Iris pigment epithelial cell (primary cell): ENCODE measurements at regions not wholly inside any gene's neighbourhood (a gene's known extent, or its start where the extent isn't known, plus 50 kb on each side); places are given as distances from the start of the nearest gene placed in this dataset.
"Not testable (repeated sequence)": the region's sequence is repeated elsewhere in the genome, so short reads cannot be mapped to it uniquely, and the experiment has no call there.

Source experiments
- DNase-seq: peaks from one replicate; pipeline ENCODE4 v3.0.0-alpha.2; 2011; ENCODE audit warnings: low read depth

DNA sequence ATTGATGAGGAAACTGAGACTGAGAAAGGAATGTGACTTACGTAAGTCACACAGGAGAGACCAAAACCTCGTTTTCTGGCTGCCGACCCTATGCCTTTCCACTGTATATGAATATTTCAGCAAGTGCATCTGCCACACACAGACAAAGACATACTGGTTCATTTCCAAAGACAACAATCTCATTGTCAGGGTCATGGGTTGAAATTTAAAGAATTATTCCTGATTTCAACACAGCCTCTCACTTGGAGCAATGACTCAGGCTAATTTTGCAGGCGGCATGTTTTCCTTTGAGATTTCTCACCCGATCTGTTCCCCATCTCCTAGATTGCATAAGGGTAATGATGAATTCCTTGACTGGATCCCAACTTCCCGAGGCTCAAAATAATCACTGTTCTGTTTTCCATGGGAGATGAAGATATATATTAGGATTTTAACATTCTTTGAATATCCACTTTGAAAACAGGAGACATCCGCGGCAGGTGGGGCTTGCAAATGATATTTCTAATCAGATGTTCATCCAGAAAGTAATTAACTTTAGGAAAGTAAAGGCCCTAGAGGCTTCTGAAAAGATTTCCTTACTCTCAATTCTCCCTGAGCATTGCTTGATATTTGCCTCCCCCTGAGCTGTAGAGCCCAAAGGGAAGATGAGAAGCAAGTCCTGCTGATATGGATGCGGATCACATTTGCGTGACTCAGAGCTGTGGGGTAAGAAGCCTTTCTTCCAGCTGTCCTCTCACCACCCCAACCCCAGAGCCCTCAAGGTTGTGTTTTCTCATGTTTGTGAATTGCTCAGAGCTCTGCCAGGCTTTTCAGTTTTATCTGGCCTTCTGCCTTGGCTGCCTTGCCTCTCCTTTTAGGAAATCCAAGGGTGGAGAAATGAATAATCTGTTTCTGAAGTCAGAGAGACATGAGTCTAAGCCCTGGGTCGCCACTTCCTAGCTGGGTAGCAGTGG, 361.1 kb upstream of the BOD1L1 start:
- peak; percentile 99 for DNase-seq

- DNase-seq: no peak
These were observed 362.0 kb upstream of the BOD1L1 start for GRCh38 chr4:13989501-13989900.

- peak; percentile 75 for DNase-seq
These were observed 363.4 kb upstream of the BOD1L1 start for GRCh38 chr4:13990596-13991589.

GRCh38 chr4:13992041-13992440, 364.5 kb upstream of the BOD1L1 start:
- no peak for DNase-seq

- peak; percentile 31 for DNase-seq
These were observed 365.5 kb upstream of the BOD1L1 start for GRCh38 chr4:13992975-13993520.

DNA sequence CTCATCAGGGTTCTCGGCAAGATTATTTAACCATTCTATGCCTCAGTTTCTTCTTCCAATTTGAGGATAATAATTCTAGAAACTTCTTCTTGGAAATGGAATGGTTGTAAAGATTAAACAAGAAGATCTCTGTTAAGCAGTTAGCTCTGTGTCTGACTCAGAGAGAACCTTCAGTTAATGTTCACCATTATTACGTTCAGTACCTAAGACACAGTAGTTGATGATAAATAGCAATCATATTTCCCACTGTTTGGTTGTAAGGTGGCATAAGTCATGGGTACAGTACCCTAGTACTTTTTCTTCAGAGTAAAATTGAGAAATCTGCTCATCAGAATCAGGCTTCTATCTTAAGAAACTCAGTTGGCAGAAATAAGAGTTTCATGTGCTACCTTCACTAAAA, 366.5 kb upstream of the BOD1L1 start:
- DNase-seq: no peak

DNA sequence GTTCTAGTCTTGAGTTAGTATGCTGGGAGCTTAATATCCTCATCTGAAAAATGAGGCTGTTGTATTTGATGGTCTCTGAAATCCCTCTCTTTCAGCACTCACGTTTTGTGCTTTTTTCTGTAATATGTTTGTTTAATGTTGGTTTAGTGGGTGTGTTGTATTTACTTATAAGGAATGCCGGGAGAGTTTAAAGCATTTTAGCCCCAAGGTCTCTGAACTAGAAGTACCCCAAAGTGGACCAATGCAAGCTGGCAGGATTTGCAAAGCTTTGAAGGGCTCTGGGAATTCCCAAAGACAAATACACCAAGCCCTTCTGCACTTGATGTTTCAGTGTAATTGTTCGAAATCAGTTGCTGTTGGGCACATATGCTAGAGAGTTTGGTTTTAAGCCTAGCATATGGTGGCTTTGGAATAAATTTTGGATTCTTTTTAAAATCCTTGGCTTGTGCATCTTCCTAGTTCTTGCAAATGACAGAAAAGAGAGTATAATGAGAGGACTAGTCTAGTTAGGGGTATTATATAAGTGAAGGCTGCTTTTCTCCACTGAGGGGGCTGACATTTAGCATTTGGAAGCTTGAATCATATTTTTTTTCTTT, 371.4 kb upstream of the BOD1L1 start:
- no peak for DNase-seq

GRCh38 chr4:14000091-14000814, 372.7 kb upstream of the BOD1L1 start:
- DNase-seq: no peak

DNA sequence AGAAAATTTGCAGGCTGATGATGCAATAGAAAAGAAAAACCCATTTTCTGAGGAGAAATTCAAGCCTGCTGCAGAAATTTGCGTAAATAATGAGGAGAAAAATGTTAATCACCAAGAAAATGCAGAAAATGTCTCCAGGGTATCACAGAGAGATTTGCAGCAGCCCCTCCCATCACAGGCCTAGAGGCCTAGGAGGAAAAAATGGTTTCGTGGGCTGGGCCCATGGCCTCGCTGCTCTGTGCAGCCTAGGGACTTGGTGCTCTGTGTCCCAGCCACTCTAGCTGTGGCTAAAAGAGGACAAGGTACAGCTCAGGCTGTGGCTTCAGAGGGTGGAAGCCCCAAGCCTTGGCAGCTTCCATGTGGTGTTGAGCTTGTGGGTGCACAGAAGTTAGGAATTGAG, 374.8 kb upstream of the BOD1L1 start:
- DNase-seq: not testable (repeated sequence)

DNA sequence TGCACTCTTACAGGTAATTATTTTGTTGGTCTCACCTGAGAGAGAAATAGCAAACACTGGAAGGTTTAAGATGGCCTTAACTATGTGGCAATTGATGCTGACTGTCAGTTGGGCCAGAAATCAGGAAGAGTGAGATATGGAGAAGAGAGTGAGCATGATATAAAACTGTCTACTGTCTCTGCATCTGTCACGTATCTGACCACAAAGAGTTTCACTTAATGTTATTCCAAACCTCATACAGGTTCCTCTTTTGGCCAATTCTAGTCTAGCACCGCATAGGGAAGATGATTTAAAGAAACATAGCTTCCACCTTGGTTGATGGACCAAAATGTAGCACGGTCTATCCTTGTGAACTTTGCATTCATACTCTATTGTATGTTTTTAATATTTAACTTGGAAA, 381.0 kb upstream of the BOD1L1 start:
- DNase-seq: no peak

GRCh38 chr4:14018191-14018853, 390.8 kb upstream of the BOD1L1 start:
- peak; percentile 41 for DNase-seq

- peak; percentile 68 for DNase-seq
These were observed 394.9 kb upstream of the BOD1L1 start for GRCh38 chr4:14022456-14022855.

- DNase-seq: no peak
These were observed 395.5 kb upstream of the BOD1L1 start for GRCh38 chr4:14023036-14023435.

DNA sequence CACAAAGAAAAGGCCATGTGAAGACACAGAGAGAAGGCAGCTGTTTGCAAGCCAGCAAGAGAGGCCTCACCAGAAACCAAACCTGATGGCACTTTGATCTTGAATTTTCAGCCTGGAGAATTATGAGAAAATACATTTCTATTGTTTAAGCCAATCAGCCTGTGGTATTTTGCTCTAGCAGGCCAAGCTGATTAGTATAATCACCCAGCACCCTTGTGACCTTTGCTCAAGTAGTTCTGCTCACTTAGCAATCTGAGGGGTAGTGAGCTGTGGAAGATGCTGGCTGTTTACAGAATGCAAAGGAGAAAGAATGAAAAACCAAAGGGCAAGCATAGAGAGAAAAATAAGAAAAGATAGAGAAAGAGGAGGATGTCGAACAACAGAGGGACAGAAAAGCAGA, 396.4 kb upstream of the BOD1L1 start:
- DNase-seq: no peak

- DNase-seq: peak; percentile 26
These were observed 397.6 kb upstream of the BOD1L1 start for GRCh38 chr4:14025111-14025510.

DNA sequence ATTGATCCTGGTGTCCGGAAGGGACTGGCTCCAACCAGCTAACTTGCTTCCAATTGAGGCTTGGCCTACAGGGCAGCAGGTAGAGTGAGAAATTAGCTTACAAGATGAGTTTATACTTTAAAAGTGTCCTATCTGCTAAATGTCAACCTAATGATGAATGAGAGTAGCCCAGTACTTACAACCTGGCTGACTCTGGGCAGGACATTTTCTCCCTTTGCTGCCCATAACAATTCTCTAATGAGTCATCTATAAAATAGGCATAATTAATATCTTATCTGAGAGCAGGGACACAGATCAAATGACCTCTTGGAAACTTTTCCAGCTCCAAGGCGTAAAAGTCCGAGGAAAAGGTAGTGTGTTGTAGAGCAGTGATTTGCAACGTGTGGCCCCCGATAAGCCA, 398.4 kb upstream of the BOD1L1 start:
- no peak for DNase-seq

DNA sequence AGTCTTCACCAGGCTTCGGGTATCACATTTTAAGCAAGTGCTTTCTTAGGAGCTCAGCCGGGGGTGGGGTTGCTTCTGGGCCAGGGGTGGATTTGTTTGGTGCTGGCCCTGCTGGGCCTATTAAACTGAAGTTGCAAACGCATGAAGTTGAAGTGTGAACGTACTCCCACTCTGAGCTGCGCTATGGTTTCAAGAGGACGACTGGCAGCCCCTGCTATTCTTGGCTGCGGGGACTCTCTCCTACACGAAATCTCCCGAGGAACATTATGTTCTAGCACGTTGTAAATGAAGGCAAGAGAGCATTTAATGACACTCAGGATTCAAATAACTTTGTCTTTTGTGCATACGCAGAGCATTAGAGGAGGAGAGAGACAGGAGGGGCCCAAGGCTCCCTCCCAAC, 401.3 kb upstream of the BOD1L1 start:
- DNase-seq: no peak

DNA sequence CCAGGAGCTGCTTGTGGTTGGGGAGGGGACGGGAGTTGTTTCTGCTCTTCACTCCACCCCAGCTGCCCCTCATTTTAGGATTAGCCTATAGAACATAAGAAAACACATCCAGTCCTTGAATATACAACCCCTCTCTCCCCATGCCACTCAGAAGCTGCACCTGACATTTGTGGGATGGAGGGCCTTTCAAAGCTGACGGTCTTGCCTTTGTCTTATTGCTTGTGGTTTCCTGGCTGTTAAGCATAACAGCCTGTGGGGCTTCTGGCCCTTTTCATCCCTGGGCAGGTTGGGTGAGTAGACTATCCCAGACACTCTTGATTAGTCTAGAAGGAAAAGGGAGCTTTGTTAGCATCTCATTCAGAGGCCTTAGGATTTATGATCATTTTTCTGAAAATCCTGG, 407.6 kb upstream of the BOD1L1 start:
- DNase-seq: no peak

DNA sequence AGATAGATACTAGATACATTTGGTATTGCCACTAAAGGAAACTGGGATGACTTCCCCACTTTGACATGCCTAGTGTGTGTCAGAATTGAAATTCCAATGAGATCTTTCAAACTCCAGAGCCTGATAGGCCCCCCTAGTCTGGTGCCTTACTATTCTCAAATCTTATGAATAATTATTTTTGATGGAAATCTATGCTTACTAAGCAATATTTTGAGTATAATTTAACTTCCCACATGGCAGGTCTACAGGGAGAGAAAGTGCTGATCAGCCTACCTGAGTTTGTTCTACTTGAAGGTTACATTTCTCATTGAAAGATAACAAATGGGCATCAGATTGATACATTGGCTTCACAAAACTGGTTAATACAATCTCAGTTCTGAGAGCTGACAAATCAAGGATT, 415.7 kb upstream of the BOD1L1 start:
- no peak for DNase-seq

GRCh38 chr4:14046642-14047041, 419.1 kb upstream of the BOD1L1 start:
- no peak for DNase-seq

DNA sequence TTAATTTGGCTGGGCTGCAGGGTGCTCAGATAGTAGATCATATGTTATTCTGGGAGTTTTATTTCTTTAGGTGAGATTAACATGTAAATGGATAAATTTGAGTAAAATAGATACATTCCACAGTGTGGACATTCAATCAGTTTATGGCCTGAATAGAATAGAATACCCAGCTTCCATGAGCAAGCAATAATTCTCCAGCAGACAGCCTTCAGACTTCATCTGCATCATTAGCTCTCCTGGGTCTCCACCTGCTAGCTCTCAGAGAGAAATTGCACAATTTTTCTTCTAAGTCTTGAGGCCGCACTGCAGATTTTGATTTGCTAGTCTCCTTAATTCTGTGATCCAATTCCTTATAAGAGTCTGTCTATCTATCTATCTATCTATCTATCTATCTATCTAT, 420.3 kb upstream of the BOD1L1 start:
- DNase-seq: no peak
